Activated T-cell treated with anti-CD3 and anti-CD28 coated beads, Interleukin-2, amount 50 U/mL, for 24 hours (primary cell): ENCODE measurements at regions not wholly inside any gene's neighbourhood (a gene's known extent, or its start where the extent isn't known, plus 50 kb on each side); places are given as distances from the start of the nearest gene placed in this dataset.

Experiments
- DNase-seq: peaks from one replicate; pipeline ENCODE4 v3.0.0-alpha.2; 2020
- H3K27ac Mint-ChIP-seq: 2 replicates; pipeline ENCODE4 v1.8.0; 2020; ENCODE audit warnings: mild to moderate bottlenecking, mixed read lengths
- H3K27me3 Mint-ChIP-seq: 2 replicates; pipeline ENCODE4 v1.8.0; 2020; ENCODE audit warnings: mixed read lengths
- H3K36me3 Mint-ChIP-seq: 2 replicates; pipeline ENCODE4 v1.8.0; 2020; ENCODE audit warnings: low read depth, mixed read lengths
- H3K4me1 Mint-ChIP-seq: 2 replicates; pipeline ENCODE4 v1.8.0; 2020; ENCODE audit warnings: low read depth, mixed read lengths
- H3K4me3 Mint-ChIP-seq: 2 replicates; pipeline ENCODE4 v1.8.0; 2020; ENCODE audit warnings: mild to moderate bottlenecking, moderate library complexity, mixed read lengths
- H3K9me3 Mint-ChIP-seq: 2 replicates; pipeline ENCODE4 v1.8.0; 2020; ENCODE audit warnings: mixed read lengths

GRCh38 chr16:73547552-73548403, 499.9 kb upstream of the ZFHX3 start:
- DNase-seq: no peak
- Mint-ChIP-seq H3K27ac (no peak overlapping the region), H3K36me3 (no peaks in the 10 kb centered on the region), H3K27me3 (peaks cover 56% of the 10 kb centered on the region), H3K4me1 (no peaks in the 10 kb centered on the region), H3K9me3 (no peaks in the 10 kb centered on the region), H3K4me3 (no peak overlapping the region)

- Mint-ChIP-seq H3K27ac (no peak overlapping the region), H3K9me3 (no peaks in the 10 kb centered on the region), H3K4me1 (no peaks in the 10 kb centered on the region), H3K36me3 (no peaks in the 10 kb centered on the region), H3K27me3 (peaks cover 59% of the 10 kb centered on the region), H3K4me3 (no peak overlapping the region)
- no peak for DNase-seq
These were observed 498.5 kb upstream of the ZFHX3 start for GRCh38 chr16:73546341-73546845.

- H3K36me3 Mint-ChIP-seq: no peaks in the 10 kb centered on the region
- no peak overlapping the region for H3K4me3 Mint-ChIP-seq
- no peaks in the 10 kb centered on the region for H3K4me1 Mint-ChIP-seq
- no peak overlapping the region for H3K27ac Mint-ChIP-seq
- DNase-seq: no peak
- peaks cover 59% of the 10 kb centered on the region for H3K27me3 Mint-ChIP-seq
- no peaks in the 10 kb centered on the region for H3K9me3 Mint-ChIP-seq
These were observed 497.8 kb upstream of the ZFHX3 start for GRCh38 chr16:73545755-73546154.

- Mint-ChIP-seq H3K4me1 (no peaks in the 10 kb centered on the region), H3K27ac (no peak overlapping the region), H3K9me3 (no peaks in the 10 kb centered on the region), H3K4me3 (no peak overlapping the region), H3K27me3 (peaks cover 59% of the 10 kb centered on the region), H3K36me3 (no peaks in the 10 kb centered on the region)
- DNase-seq: no peak
These were observed 497.4 kb upstream of the ZFHX3 start for GRCh38 chr16:73545290-73545689.

- Mint-ChIP-seq H3K27me3 (peaks cover 57% of the 10 kb centered on the region), H3K27ac (no peak overlapping the region), H3K4me3 (no peak overlapping the region), H3K4me1 (no peaks in the 10 kb centered on the region), H3K9me3 (no peaks in the 10 kb centered on the region), H3K36me3 (no peaks in the 10 kb centered on the region)
- no peak for DNase-seq
These were observed 496.9 kb upstream of the ZFHX3 start for GRCh38 chr16:73544826-73545225.

- peaks cover 53% of the 10 kb centered on the region for H3K27me3 Mint-ChIP-seq
- H3K4me1 Mint-ChIP-seq: no peaks in the 10 kb centered on the region
- H3K27ac Mint-ChIP-seq: no peak overlapping the region
- DNase-seq: no peak
- no peaks in the 10 kb centered on the region for H3K36me3 Mint-ChIP-seq
- no peak overlapping the region for H3K4me3 Mint-ChIP-seq
- H3K9me3 Mint-ChIP-seq: no peaks in the 10 kb centered on the region
These were observed 496.2 kb upstream of the ZFHX3 start for GRCh38 chr16:73543970-73544599.

GRCh38 chr16:73543331-73543969, 495.5 kb upstream of the ZFHX3 start:
- H3K4me1 Mint-ChIP-seq: no peaks in the 10 kb centered on the region
- H3K9me3 Mint-ChIP-seq: no peaks in the 10 kb centered on the region
- no peak for DNase-seq
- H3K4me3 Mint-ChIP-seq: no peak overlapping the region
- H3K27me3 Mint-ChIP-seq: peaks cover 53% of the 10 kb centered on the region
- no peaks in the 10 kb centered on the region for H3K36me3 Mint-ChIP-seq
- no peak overlapping the region for H3K27ac Mint-ChIP-seq

- DNase-seq: no peak
- no peaks in the 10 kb centered on the region for H3K4me1 Mint-ChIP-seq
- H3K27ac Mint-ChIP-seq: no peak overlapping the region
- H3K4me3 Mint-ChIP-seq: no peak overlapping the region
- H3K36me3 Mint-ChIP-seq: no peaks in the 10 kb centered on the region
- H3K27me3 Mint-ChIP-seq: peaks cover 51% of the 10 kb centered on the region
- no peaks in the 10 kb centered on the region for H3K9me3 Mint-ChIP-seq
These were observed 495.0 kb upstream of the ZFHX3 start for GRCh38 chr16:73542885-73543284.

GRCh38 chr16:73537921-73538320, 490.0 kb upstream of the ZFHX3 start:
- Mint-ChIP-seq H3K4me3 (no peak overlapping the region), H3K36me3 (no peaks in the 10 kb centered on the region), H3K9me3 (no peaks in the 10 kb centered on the region), H3K27me3 (peaks cover 7% of the 10 kb centered on the region), H3K4me1 (no peaks in the 10 kb centered on the region), H3K27ac (no peak overlapping the region)
- DNase-seq: no peak

- no peaks in the 10 kb centered on the region for H3K27me3 Mint-ChIP-seq
- H3K4me1 Mint-ChIP-seq: no peaks in the 10 kb centered on the region
- no peaks in the 10 kb centered on the region for H3K36me3 Mint-ChIP-seq
- H3K4me3 Mint-ChIP-seq: no peak overlapping the region
- H3K9me3 Mint-ChIP-seq: no peaks in the 10 kb centered on the region
- H3K27ac Mint-ChIP-seq: no peak overlapping the region
- no peak for DNase-seq
These were observed 489.0 kb upstream of the ZFHX3 start for GRCh38 chr16:73536931-73537330.

- no peaks in the 10 kb centered on the region for H3K4me1 Mint-ChIP-seq
- no peaks in the 10 kb centered on the region for H3K9me3 Mint-ChIP-seq
- H3K27me3 Mint-ChIP-seq: no peaks in the 10 kb centered on the region
- H3K36me3 Mint-ChIP-seq: no peaks in the 10 kb centered on the region
- H3K4me3 Mint-ChIP-seq: no peak overlapping the region
- DNase-seq: no peak
- no peak overlapping the region for H3K27ac Mint-ChIP-seq
These were observed 483.1 kb upstream of the ZFHX3 start for GRCh38 chr16:73531021-73531420.

- H3K4me3 Mint-ChIP-seq: no peak overlapping the region
- H3K4me1 Mint-ChIP-seq: no peaks in the 10 kb centered on the region
- H3K36me3 Mint-ChIP-seq: no peaks in the 10 kb centered on the region
- no peak overlapping the region for H3K27ac Mint-ChIP-seq
- no peak for DNase-seq
- no peaks in the 10 kb centered on the region for H3K27me3 Mint-ChIP-seq
- no peaks in the 10 kb centered on the region for H3K9me3 Mint-ChIP-seq
These were observed 482.6 kb upstream of the ZFHX3 start for GRCh38 chr16:73530529-73530928.

- no peaks in the 10 kb centered on the region for H3K9me3 Mint-ChIP-seq
- no peak overlapping the region for H3K27ac Mint-ChIP-seq
- H3K4me1 Mint-ChIP-seq: no peaks in the 10 kb centered on the region
- no peaks in the 10 kb centered on the region for H3K27me3 Mint-ChIP-seq
- H3K36me3 Mint-ChIP-seq: no peaks in the 10 kb centered on the region
- H3K4me3 Mint-ChIP-seq: no peak overlapping the region
- no peak for DNase-seq
These were observed 481.5 kb upstream of the ZFHX3 start for GRCh38 chr16:73529303-73530012.

GRCh38 chr16:73527187-73527586, 479.3 kb upstream of the ZFHX3 start:
- H3K27me3 Mint-ChIP-seq: no peaks in the 10 kb centered on the region
- DNase-seq: no peak
- no peak overlapping the region for H3K4me3 Mint-ChIP-seq
- no peaks in the 10 kb centered on the region for H3K9me3 Mint-ChIP-seq
- H3K4me1 Mint-ChIP-seq: no peaks in the 10 kb centered on the region
- H3K27ac Mint-ChIP-seq: no peak overlapping the region
- H3K36me3 Mint-ChIP-seq: no peaks in the 10 kb centered on the region
